H1 (cell line): ENCODE measurements at regions not wholly inside any gene's neighbourhood (a gene's known extent, or its start where the extent isn't known, plus 50 kb on each side); places are given as distances from the start of the nearest gene placed in this dataset.

Source experiments
- BRCA1 ChIP-seq: IDR thresholded peaks from 2 replicates; pipeline ENCODE4 v1.6.1; 2012; ENCODE audit warnings: low read depth, low read length, improper control_type of control experiment
- CBX8 ChIP-seq: fragments of 300-800, 300-1000 bp; sonication (generic); IDR thresholded peaks from 2 replicates; pipeline ENCODE4 v1.7.1; 2016; ENCODE audit warnings: low read depth, low read length, borderline replicate concordance
- CEBPB ChIP-seq: IDR thresholded peaks from 2 replicates; pipeline ENCODE4 v1.6.1; 2012; ENCODE audit warnings: low read depth, low read length
- CHD2 ChIP-seq: IDR thresholded peaks from 2 replicates; pipeline ENCODE4 v1.6.1; 2012; ENCODE audit warnings: low read length, improper control_type of control experiment
- CREB1 ChIP-seq: IDR thresholded peaks from 2 replicates; pipeline ENCODE4 v1.6.1; 2012; ENCODE audit warnings: inconsistent platforms
- KDM5A ChIP-seq: fragments of 200-600 bp; IDR thresholded peaks from 2 replicates; pipeline ENCODE4 v1.7.1; 2012; ENCODE audit warnings: mild to moderate bottlenecking, low read length, inconsistent platforms, mixed read lengths
- POLR2A ChIP-seq, 2 experiments: IDR thresholded peaks; 1 replicate in 1 of 2; 2 replicates in 1 of 2; pipeline ENCODE4 v1.6.1; 2011; ENCODE audit warnings: low read depth in 2 of 2, low read length in 2 of 2, mild to moderate bottlenecking in 2 of 2; ENCODE audit errors: control extremely low read depth in 1 of 2
- POLR2AphosphoS5 ChIP-seq: IDR thresholded peaks from 2 replicates; pipeline ENCODE4 v1.6.1; 2011; ENCODE audit warnings: low read depth, low read length
- RAD21 ChIP-seq, 2 experiments: IDR thresholded peaks in 1 of 2; conservative IDR thresholded peaks in 1 of 2; 2 replicates each; pipeline ENCODE4 v1.6.1; 2011; ENCODE audit warnings: low read depth in 2 of 2, low read length in 2 of 2, improper control_type of control experiment in 1 of 2, inconsistent platforms in 1 of 2, mild to moderate bottlenecking in 1 of 2, moderate library complexity in 1 of 2
- TAF1 ChIP-seq: IDR thresholded peaks from 2 replicates; pipeline ENCODE4 v1.6.1; 2011; ENCODE audit warnings: mild to moderate bottlenecking, low read depth, low read length
- TEAD4 ChIP-seq: IDR thresholded peaks from 2 replicates; pipeline ENCODE4 v1.6.1; 2012; ENCODE audit warnings: low read depth, low read length, inconsistent platforms, mixed read lengths
- TF ChIP-seq, protein P1 (sequence below): IDR thresholded peaks from 2 replicates; pipeline ENCODE4 v1.6.1; 2012; ENCODE audit warnings: low read length, inconsistent platforms
- TF ChIP-seq, protein P2 (sequence below), 3 experiments: IDR thresholded peaks; 1 replicate in 2 of 3; 2 replicates in 1 of 3; pipeline versions ENCODE4 v1.5.1 to v1.6.1; 2011; ENCODE audit warnings: low read length in 3 of 3, mild to moderate bottlenecking in 3 of 3, inconsistent platforms in 2 of 3, low read depth in 1 of 3, moderate library complexity in 1 of 3; ENCODE audit not compliant: insufficient read depth in 1 of 3; ENCODE audit errors: control extremely low read depth in 1 of 3
- TF ChIP-seq, protein P3 (sequence below): IDR thresholded peaks from 2 replicates; pipeline ENCODE4 v1.6.1; 2011; ENCODE audit warnings: low read depth, mild to moderate bottlenecking, low read length; ENCODE audit not compliant: insufficient read depth

DNA sequence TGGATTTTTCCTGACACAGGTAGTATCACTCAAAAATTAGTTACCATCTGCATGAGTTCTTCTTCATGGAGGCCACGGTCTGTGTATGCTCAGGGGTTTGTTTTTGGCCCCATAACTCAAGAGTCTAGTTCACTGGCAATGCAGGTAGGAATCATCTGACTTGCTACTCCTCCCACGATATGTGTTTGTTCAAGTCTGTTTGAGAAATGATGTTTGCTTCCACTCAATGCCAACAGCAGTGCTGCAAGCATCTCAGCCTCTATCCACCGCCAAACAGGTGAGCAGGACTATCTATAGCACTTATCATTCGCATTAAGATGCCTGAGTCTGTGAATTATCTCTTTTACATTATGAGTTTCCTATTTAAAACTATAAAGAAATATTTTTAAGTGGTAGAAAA lies 264.8 kb upstream of the PTGER4 start:
- TF ChIP-seq POLR2A (IDR thresholded peaks at IDR 0.05; ENCODE audit: control extremely low read depth in 1 of 2, low read depth in 2 of 2, low read length in 2 of 2) = no peak
- TF ChIP-seq TAF1 = no peak
- TF ChIP-seq RAD21 (IDR thresholded peaks at IDR 0.05 in 1 of 2, conservative IDR thresholded peaks at IDR 0.05 in 1 of 2; ENCODE audit: low read depth in 2 of 2, low read length in 2 of 2) = no peak
- TF ChIP-seq, protein P1, sequence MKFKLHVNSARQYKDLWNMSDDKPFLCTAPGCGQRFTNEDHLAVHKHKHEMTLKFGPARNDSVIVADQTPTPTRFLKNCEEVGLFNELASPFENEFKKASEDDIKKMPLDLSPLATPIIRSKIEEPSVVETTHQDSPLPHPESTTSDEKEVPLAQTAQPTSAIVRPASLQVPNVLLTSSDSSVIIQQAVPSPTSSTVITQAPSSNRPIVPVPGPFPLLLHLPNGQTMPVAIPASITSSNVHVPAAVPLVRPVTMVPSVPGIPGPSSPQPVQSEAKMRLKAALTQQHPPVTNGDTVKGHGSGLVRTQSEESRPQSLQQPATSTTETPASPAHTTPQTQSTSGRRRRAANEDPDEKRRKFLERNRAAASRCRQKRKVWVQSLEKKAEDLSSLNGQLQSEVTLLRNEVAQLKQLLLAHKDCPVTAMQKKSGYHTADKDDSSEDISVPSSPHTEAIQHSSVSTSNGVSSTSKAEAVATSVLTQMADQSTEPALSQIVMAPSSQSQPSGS = no peak
- TF ChIP-seq, protein P2, sequence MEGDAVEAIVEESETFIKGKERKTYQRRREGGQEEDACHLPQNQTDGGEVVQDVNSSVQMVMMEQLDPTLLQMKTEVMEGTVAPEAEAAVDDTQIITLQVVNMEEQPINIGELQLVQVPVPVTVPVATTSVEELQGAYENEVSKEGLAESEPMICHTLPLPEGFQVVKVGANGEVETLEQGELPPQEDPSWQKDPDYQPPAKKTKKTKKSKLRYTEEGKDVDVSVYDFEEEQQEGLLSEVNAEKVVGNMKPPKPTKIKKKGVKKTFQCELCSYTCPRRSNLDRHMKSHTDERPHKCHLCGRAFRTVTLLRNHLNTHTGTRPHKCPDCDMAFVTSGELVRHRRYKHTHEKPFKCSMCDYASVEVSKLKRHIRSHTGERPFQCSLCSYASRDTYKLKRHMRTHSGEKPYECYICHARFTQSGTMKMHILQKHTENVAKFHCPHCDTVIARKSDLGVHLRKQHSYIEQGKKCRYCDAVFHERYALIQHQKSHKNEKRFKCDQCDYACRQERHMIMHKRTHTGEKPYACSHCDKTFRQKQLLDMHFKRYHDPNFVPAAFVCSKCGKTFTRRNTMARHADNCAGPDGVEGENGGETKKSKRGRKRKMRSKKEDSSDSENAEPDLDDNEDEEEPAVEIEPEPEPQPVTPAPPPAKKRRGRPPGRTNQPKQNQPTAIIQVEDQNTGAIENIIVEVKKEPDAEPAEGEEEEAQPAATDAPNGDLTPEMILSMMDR (IDR thresholded peaks at IDR 0.05; ENCODE audit: control extremely low read depth in 1 of 3, insufficient read depth in 1 of 3, low read depth in 1 of 3, low read length in 3 of 3) = no peak
- TF ChIP-seq, protein P3, sequence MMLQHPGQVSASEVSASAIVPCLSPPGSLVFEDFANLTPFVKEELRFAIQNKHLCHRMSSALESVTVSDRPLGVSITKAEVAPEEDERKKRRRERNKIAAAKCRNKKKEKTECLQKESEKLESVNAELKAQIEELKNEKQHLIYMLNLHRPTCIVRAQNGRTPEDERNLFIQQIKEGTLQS = no peak
- no peak for TF ChIP-seq KDM5A
- TF ChIP-seq CBX8 = no peak
- no peak for TF ChIP-seq CREB1
- TF ChIP-seq CHD2 = no peak
- TF ChIP-seq CEBPB = no peak
- no peak for TF ChIP-seq TEAD4
- TF ChIP-seq POLR2AphosphoS5 = no peak
- no peak for TF ChIP-seq BRCA1
